HepG2 (cell line): ENCODE measurements at regions not wholly inside any gene's neighbourhood (a gene's known extent, or its start where the extent isn't known, plus 50 kb on each side); places are given as distances from the start of the nearest gene placed in this dataset.

Experiments
- E2F1 ChIP-seq: sonication (generic); formaldehyde crosslinking; IDR thresholded peaks from 2 replicates; pipeline ENCODE4 v1.5.0; 2020; ENCODE audit warnings: missing genetic modification reagents
- HNRNPLL ChIP-seq: fragments of 200-400 bp; formaldehyde crosslinking; IDR thresholded peaks from 2 replicates; pipeline ENCODE4 v1.6.1; 2017; ENCODE audit warnings: mild to moderate bottlenecking, low read depth, low read length; ENCODE audit not compliant: poor library complexity, severe bottlenecking
- HOXA5 ChIP-seq: sonication (generic); formaldehyde crosslinking; IDR thresholded peaks from 2 replicates; pipeline ENCODE4 v1.4.0; 2020; ENCODE audit warnings: missing genetic modification reagents
- KLF9 ChIP-seq: IDR thresholded peaks from 2 replicates; pipeline ENCODE4 v1.6.1; 2016; ENCODE audit warnings: low read depth
- MTF1 ChIP-seq: sonication (generic); formaldehyde crosslinking; IDR thresholded peaks from 2 replicates; pipeline ENCODE4 v1.5.0; 2020; ENCODE audit warnings: missing genetic modification reagents
- RFX3 ChIP-seq: IDR thresholded peaks from 2 replicates; pipeline ENCODE4 v1.6.1; 2016; ENCODE audit warnings: missing biosample characterization, missing genetic modification reagents
- RFXAP ChIP-seq: sonication (generic); formaldehyde crosslinking; IDR thresholded peaks from 2 replicates; pipeline ENCODE4 v1.4.0; 2020; ENCODE audit warnings: missing genetic modification reagents, borderline replicate concordance
- SALL1 ChIP-seq: sonication (generic); formaldehyde crosslinking; IDR thresholded peaks from 2 replicates; pipeline ENCODE4 v1.8.0; 2022; ENCODE audit warnings: mild to moderate bottlenecking, missing genetic modification reagents
- SMARCE1 ChIP-seq: fragments of 450-650 bp; IDR thresholded peaks from 2 replicates; pipeline ENCODE4 v1.6.1; 2017; ENCODE audit warnings: borderline replicate concordance
- SNRNP70 ChIP-seq: fragments of 200-400 bp; formaldehyde crosslinking; IDR thresholded peaks from 2 replicates; pipeline ENCODE4 v1.6.1; 2017; ENCODE audit warnings: mild to moderate bottlenecking, low read depth, low read length, moderate library complexity
- TFAP4 ChIP-seq: sonication (generic); IDR thresholded peaks from 2 replicates; pipeline ENCODE4 v1.6.1; 2016; ENCODE audit warnings: low read depth, borderline replicate concordance
- ZBTB42 ChIP-seq: sonication (generic); formaldehyde crosslinking; IDR thresholded peaks from 2 replicates; pipeline ENCODE4 v1.5.0; 2020; ENCODE audit warnings: mild to moderate bottlenecking, missing genetic modification reagents
- ZMYM3 ChIP-seq: sonication (generic); formaldehyde crosslinking; IDR thresholded peaks from 2 replicates; pipeline ENCODE4 v1.5.1; 2020; ENCODE audit warnings: mild to moderate bottlenecking, missing genetic modification reagents
- ZNF138 ChIP-seq: sonication (generic); formaldehyde crosslinking; IDR thresholded peaks from 2 replicates; pipeline ENCODE4 v1.5.0; 2020; ENCODE audit warnings: mild to moderate bottlenecking, low read depth, missing genetic modification reagents
- ZNF160 ChIP-seq: sonication (generic); formaldehyde crosslinking; IDR thresholded peaks from 2 replicates; pipeline ENCODE4 v1.8.0; 2022; ENCODE audit warnings: mild to moderate bottlenecking, inconsistent platforms, missing genetic modification reagents
- ZNF234 ChIP-seq: sonication (generic); formaldehyde crosslinking; conservative IDR thresholded peaks from 2 replicates; pipeline ENCODE4 v1.5.1; 2020; ENCODE audit warnings: mild to moderate bottlenecking, missing genetic modification reagents
- ZNF256 ChIP-seq: sonication (generic); formaldehyde crosslinking; conservative IDR thresholded peaks from 2 replicates; pipeline ENCODE4 v1.4.0; 2020; ENCODE audit warnings: missing genetic modification reagents
- ZNF34 ChIP-seq: sonication (generic); formaldehyde crosslinking; IDR thresholded peaks from 2 replicates; pipeline ENCODE4 v1.4.0; 2020; ENCODE audit warnings: mild to moderate bottlenecking, missing genetic modification reagents, borderline replicate concordance
- ZNF570 ChIP-seq: sonication (generic); formaldehyde crosslinking; IDR thresholded peaks from 2 replicates; pipeline ENCODE4 v1.4.0; 2020; ENCODE audit warnings: mild to moderate bottlenecking, missing genetic modification reagents, borderline replicate concordance
- ZNF614 ChIP-seq: IDR thresholded peaks from 2 replicates; pipeline ENCODE4 v1.6.1; 2018; ENCODE audit warnings: missing biosample characterization, missing genetic modification reagents, inconsistent platforms, borderline replicate concordance
- ZNF768 ChIP-seq: sonication (generic); formaldehyde crosslinking; IDR thresholded peaks from 2 replicates; pipeline ENCODE4 v1.4.0; 2020; ENCODE audit warnings: missing genetic modification reagents
- ZNF878 ChIP-seq: sonication (generic); formaldehyde crosslinking; IDR thresholded peaks from 2 replicates; pipeline ENCODE4 v1.8.1; 2023; ENCODE audit warnings: mild to moderate bottlenecking, missing genetic modification reagents, moderate library complexity
- TF ChIP-seq, protein P1 (sequence below): IDR thresholded peaks from 2 replicates; pipeline ENCODE4 v1.6.1; 2016
- TF ChIP-seq, protein P2 (sequence below): sonication (generic); formaldehyde crosslinking; IDR thresholded peaks from 2 replicates; pipeline ENCODE4 v1.4.0; 2020; ENCODE audit warnings: mild to moderate bottlenecking, missing genetic modification reagents
- TF ChIP-seq, protein P3 (sequence below): IDR thresholded peaks from 2 replicates; pipeline ENCODE4 v1.6.1; 2016; ENCODE audit warnings: missing genetic modification reagents, missing compliant biosample characterization

DNA sequence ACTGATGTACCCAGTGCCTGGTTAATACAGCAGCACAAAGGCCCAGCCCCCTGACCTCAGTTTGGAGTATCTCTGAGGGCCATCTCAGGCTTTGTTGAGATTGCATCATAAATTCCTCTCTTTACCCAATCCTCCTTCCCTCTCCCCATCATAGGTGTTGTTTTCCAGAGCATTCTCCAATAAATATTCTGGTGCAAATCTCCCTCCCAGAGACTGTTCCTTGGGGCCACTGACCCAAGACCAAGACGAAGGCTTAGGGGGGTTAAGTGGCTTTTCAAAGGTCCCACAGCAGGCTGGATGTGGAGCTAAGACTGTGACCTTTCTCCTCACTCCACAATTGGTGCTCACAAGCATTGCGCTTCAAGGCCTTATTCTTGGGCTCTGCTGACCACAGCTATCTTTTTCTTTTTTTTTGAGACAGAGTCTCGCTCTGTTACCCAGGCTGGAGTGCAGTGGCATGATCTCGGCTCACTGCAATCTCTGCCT lies 72.4 kb upstream of the ZMYND8 start (continued):
- TF ChIP-seq KLF9 (CRISPR knock-in tag) (no peak), ZNF768 (CRISPR knock-in tag) (no peak), RFX3 (CRISPR knock-in tag) (no peak), TFAP4 (no peak), ZNF138 (CRISPR knock-in tag) (no peak), SALL1 (CRISPR knock-in tag) (no peak; the same call in 1 of the 2 replicates), ZNF256 (CRISPR knock-in tag) (no peak), ZBTB42 (CRISPR knock-in tag) (no peak), ZNF34 (no peak), ZNF614 (CRISPR knock-in tag) (peak; percentile 43; the same call in 1 of the 2 replicates), ZNF234 (CRISPR knock-in tag) (no peak), ZNF878 (no peak), ZNF160 (CRISPR knock-in tag) (no peak), HNRNPLL (no peak), HOXA5 (no peak; the same call in 1 of the 2 replicates), SNRNP70 (no peak), E2F1 (no peak), ZMYM3 (CRISPR knock-in tag) (no peak), SMARCE1 (no peak), RFXAP (CRISPR knock-in tag) (peak; percentile 61; the same call in 1 of the 2 replicates), ZNF570 (no peak), MTF1 (no peak)
- TF ChIP-seq, protein P1, sequence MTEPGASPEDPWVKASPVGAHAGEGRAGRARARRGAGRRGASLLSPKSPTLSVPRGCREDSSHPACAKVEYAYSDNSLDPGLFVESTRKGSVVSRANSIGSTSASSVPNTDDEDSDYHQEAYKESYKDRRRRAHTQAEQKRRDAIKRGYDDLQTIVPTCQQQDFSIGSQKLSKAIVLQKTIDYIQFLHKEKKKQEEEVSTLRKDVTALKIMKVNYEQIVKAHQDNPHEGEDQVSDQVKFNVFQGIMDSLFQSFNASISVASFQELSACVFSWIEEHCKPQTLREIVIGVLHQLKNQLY, result no peak
- TF ChIP-seq, protein P2, sequence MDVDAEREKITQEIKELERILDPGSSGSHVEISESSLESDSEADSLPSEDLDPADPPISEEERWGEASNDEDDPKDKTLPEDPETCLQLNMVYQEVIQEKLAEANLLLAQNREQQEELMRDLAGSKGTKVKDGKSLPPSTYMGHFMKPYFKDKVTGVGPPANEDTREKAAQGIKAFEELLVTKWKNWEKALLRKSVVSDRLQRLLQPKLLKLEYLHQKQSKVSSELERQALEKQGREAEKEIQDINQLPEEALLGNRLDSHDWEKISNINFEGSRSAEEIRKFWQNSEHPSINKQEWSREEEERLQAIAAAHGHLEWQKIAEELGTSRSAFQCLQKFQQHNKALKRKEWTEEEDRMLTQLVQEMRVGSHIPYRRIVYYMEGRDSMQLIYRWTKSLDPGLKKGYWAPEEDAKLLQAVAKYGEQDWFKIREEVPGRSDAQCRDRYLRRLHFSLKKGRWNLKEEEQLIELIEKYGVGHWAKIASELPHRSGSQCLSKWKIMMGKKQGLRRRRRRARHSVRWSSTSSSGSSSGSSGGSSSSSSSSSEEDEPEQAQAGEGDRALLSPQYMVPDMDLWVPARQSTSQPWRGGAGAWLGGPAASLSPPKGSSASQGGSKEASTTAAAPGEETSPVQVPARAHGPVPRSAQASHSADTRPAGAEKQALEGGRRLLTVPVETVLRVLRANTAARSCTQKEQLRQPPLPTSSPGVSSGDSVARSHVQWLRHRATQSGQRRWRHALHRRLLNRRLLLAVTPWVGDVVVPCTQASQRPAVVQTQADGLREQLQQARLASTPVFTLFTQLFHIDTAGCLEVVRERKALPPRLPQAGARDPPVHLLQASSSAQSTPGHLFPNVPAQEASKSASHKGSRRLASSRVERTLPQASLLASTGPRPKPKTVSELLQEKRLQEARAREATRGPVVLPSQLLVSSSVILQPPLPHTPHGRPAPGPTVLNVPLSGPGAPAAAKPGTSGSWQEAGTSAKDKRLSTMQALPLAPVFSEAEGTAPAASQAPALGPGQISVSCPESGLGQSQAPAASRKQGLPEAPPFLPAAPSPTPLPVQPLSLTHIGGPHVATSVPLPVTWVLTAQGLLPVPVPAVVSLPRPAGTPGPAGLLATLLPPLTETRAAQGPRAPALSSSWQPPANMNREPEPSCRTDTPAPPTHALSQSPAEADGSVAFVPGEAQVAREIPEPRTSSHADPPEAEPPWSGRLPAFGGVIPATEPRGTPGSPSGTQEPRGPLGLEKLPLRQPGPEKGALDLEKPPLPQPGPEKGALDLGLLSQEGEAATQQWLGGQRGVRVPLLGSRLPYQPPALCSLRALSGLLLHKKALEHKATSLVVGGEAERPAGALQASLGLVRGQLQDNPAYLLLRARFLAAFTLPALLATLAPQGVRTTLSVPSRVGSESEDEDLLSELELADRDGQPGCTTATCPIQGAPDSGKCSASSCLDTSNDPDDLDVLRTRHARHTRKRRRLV (CRISPR knock-in tag), result no peak
- TF ChIP-seq, protein P3, sequence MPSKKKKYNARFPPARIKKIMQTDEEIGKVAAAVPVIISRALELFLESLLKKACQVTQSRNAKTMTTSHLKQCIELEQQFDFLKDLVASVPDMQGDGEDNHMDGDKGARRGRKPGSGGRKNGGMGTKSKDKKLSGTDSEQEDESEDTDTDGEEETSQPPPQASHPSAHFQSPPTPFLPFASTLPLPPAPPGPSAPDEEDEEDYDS (CRISPR knock-in tag), result no peak
